ENCODE measurements at regions not wholly inside any gene's neighbourhood (a gene's known extent, or its start where the extent isn't known, plus 50 kb on each side); places are given as distances from the start of the nearest gene placed in this dataset.

GRCh38 chr15:98505611-98506031, 142.7 kb upstream of the IGF1R start:
- Mint-ChIP-seq H3K27me3 (peaks cover 42% of the 10 kb centered on the region), H3K9me3 (ENCODE audit: insufficient read depth) (no peaks in the 10 kb centered on the region), H3K27ac (no peak overlapping the region), H3K4me1 (no peaks in the 10 kb centered on the region), H3K4me3 (no peak overlapping the region)
- no peak overlapping the region for H3K4me2 ChIP-seq (replicated peaks; ENCODE audit: low read depth, low read length, poor library complexity, severe bottlenecking)
- no peak for TF ChIP-seq EZH2 (IDR thresholded peaks at IDR 0.05; ENCODE audit: borderline replicate concordance, insufficient read depth, low read depth, low read length, poor library complexity, severe bottlenecking)
- no peak for TF ChIP-seq CTCF (IDR thresholded peaks at IDR 0.05)
- WGBS (ENCODE audit: insufficient coverage): 70% methylated on average over 6 of the region's 7 CpGs
- H3K27me3 ChIP-seq (replicated peaks in 1 of 4; ENCODE audit: control extremely low read depth in 1 of 4, control insufficient read depth in 3 of 4, insufficient read depth in 4 of 4, low read length in 3 of 4): peaks cover 0 to 19% (median 0%) of the 10 kb centered on the region in 4 experiments
- no peak overlapping the region for H3K27ac ChIP-seq (ENCODE audit: low read length in 2 of 2)
- DNase-seq (no peak), ATAC-seq (ENCODE audit: low read depth) (no peak)
- H3K4me1 ChIP-seq (ENCODE audit: control insufficient read depth in 2 of 2, insufficient read depth in 2 of 2, low read length in 2 of 2): no peaks in the 10 kb centered on the region
- CTCF ChIA-PET: no interaction called here
- H3K9ac ChIP-seq (ENCODE audit: low read length): no peak overlapping the region
- peaks cover 0 to 8% (median 1%) of the 10 kb centered on the region in 3 donors for H3K9me3 ChIP-seq (ENCODE audit: control extremely low read depth in 1 of 3, control insufficient read depth in 2 of 3, insufficient read depth in 1 of 3, low read length in 2 of 3)
- POLR2A ChIA-PET: no interaction called here
- intact Hi-C loops (cut with micrococcal nuclease): no loop called here
- H4K20me1 ChIP-seq (ENCODE audit: control insufficient read depth, insufficient read depth, low read length, poor library complexity, severe bottlenecking): no peaks in the 10 kb centered on the region
- H3K4me3 ChIP-seq (ENCODE audit: control extremely low read depth in 1 of 5, extremely low read depth in 1 of 5, insufficient read depth in 1 of 5, low read depth in 2 of 5, low read length in 4 of 5): no peak overlapping the region
- H3K79me2 ChIP-seq (ENCODE audit: control insufficient read depth, insufficient read depth, low read length): no peaks in the 10 kb centered on the region
- no peaks in the 10 kb centered on the region for H3K36me3 ChIP-seq (replicated peaks in 1 of 2; ENCODE audit: control extremely low read depth in 1 of 2, control insufficient read depth in 1 of 2, extremely low read depth in 1 of 2, insufficient read depth in 2 of 2, low read length in 1 of 2)
- H2AFZ ChIP-seq (ENCODE audit: insufficient read depth, low read depth, low read length, poor library complexity, severe bottlenecking): no peak overlapping the region

GRCh38 chr15:98506172-98506571, 142.2 kb upstream of the IGF1R start:
- ChIA-PET CTCF (no interaction called here), POLR2A (no interaction called here)
- DNase-seq (no peak), ATAC-seq (ENCODE audit: low read depth) (no peak)
- Mint-ChIP-seq H3K27me3 (peaks cover 42% of the 10 kb centered on the region), H3K4me1 (no peaks in the 10 kb centered on the region), H3K4me3 (no peak overlapping the region), H3K9me3 (ENCODE audit: insufficient read depth) (no peaks in the 10 kb centered on the region), H3K27ac (no peak overlapping the region)
- TF ChIP-seq CTCF (IDR thresholded peaks at IDR 0.05) (no peak), EZH2 (IDR thresholded peaks at IDR 0.05; ENCODE audit: borderline replicate concordance, insufficient read depth, low read depth, low read length, poor library complexity, severe bottlenecking) (no peak)
- no peaks in the 10 kb centered on the region for H3K79me2 ChIP-seq (ENCODE audit: control insufficient read depth, insufficient read depth, low read length)
- H3K4me1 ChIP-seq (ENCODE audit: control insufficient read depth in 2 of 2, insufficient read depth in 2 of 2, low read length in 2 of 2): no peaks in the 10 kb centered on the region
- H3K9me3 ChIP-seq (ENCODE audit: control extremely low read depth in 1 of 3, control insufficient read depth in 2 of 3, insufficient read depth in 1 of 3, low read length in 2 of 3): peaks cover 0 to 2% (median 1%) of the 10 kb centered on the region in 3 donors
- no peaks in the 10 kb centered on the region for H3K36me3 ChIP-seq (replicated peaks in 1 of 2; ENCODE audit: control extremely low read depth in 1 of 2, control insufficient read depth in 1 of 2, extremely low read depth in 1 of 2, insufficient read depth in 2 of 2, low read length in 1 of 2)
- H3K27ac ChIP-seq (ENCODE audit: low read length in 2 of 2): no peak overlapping the region
- H3K4me3 ChIP-seq (ENCODE audit: control extremely low read depth in 1 of 5, extremely low read depth in 1 of 5, insufficient read depth in 1 of 5, low read depth in 2 of 5, low read length in 4 of 5): no peak overlapping the region
- no peaks in the 10 kb centered on the region for H4K20me1 ChIP-seq (ENCODE audit: control insufficient read depth, insufficient read depth, low read length, poor library complexity, severe bottlenecking)
- no peak overlapping the region for H3K9ac ChIP-seq (ENCODE audit: low read length)
- 82% methylated on average over 7 of the region's 7 CpGs for WGBS (ENCODE audit: insufficient coverage)
- intact Hi-C loops (cut with micrococcal nuclease): no loop called here
- no peak overlapping the region for H2AFZ ChIP-seq (ENCODE audit: insufficient read depth, low read depth, low read length, poor library complexity, severe bottlenecking)
- H3K4me2 ChIP-seq (replicated peaks; ENCODE audit: low read depth, low read length, poor library complexity, severe bottlenecking): no peak overlapping the region
- H3K27me3 ChIP-seq (replicated peaks in 1 of 4; ENCODE audit: control extremely low read depth in 1 of 4, control insufficient read depth in 3 of 4, insufficient read depth in 4 of 4, low read length in 3 of 4): peaks cover 0 to 14% (median 0%) of the 10 kb centered on the region in 4 experiments
